A549 (cell line): ENCODE measurements at regions not wholly inside any gene's neighbourhood (a gene's known extent, or its start where the extent isn't known, plus 50 kb on each side); places are given as distances from the start of the nearest gene placed in this dataset.

Experiments used
- CHD2 ChIP-seq: fragments of 150-350 bp; IDR thresholded peaks from 2 replicates; pipeline ENCODE4 v1.6.1; 2014; ENCODE audit warnings: low read length; ENCODE audit not compliant: partially characterized antibody
- POLR2A ChIP-seq: IDR thresholded peaks from 2 replicates; pipeline ENCODE4 v1.6.1; 2012; ENCODE audit warnings: mild to moderate bottlenecking, low read length

GRCh38 chr12:58757422-58757821, 162.9 kb downstream of the LRIG3 start:
- TF ChIP-seq CHD2 (no peak), POLR2A (no peak)
